ENCODE measurements at regions not wholly inside any gene's neighbourhood (a gene's known extent, or its start where the extent isn't known, plus 50 kb on each side); places are given as distances from the start of the nearest gene placed in this dataset.

GRCh38 chr4:114318309-114318708 is 280.3 kb upstream of the UGT8 start:
- Histone ChIP-seq H3K27ac (no peak overlapping the region), H3K36me3 (replicated peaks) (no peaks in the 10 kb centered on the region), H3K27me3 (replicated peaks) (no peaks in the 10 kb centered on the region), H3K4me3 (ENCODE audit: low read depth, low read length) (no peak overlapping the region)
- no peak for DNase-seq
- TF ChIP-seq CTCF (IDR thresholded peaks at IDR 0.05; ENCODE audit: low read depth, low read length, missing control alignments) = no peak
- in situ Hi-C loops (cut with HindIII; ENCODE audit: low pct_ligation_motif_present, low sequenced_read_pairs) = no loop called here

DNA sequence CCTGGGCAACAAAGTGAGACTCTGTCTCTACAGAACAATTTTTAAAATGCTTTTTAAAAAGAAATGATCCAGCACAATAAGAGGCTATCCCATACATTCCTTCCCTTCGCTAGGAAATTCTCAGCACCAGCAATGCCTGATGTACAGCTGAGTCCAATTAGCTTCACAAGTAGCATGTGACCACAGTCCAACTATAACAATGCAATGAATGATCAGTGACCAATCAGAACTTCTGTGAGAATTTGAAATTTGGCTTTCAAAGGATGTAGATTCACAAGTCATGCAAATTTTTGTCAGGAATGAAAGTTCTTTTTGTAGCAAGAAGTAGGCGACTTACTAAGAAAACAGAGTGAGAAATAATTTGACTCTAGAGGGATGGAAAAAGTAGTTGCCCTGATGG is 278.5 kb upstream of the UGT8 start:
- TF ChIP-seq CTCF (IDR thresholded peaks at IDR 0.05; ENCODE audit: low read depth, low read length, missing control alignments) = no peak
- in situ Hi-C loops (cut with HindIII; ENCODE audit: low pct_ligation_motif_present, low sequenced_read_pairs) = no loop called here
- Histone ChIP-seq H3K27me3 (replicated peaks) (no peaks in the 10 kb centered on the region), H3K4me3 (ENCODE audit: low read depth, low read length) (no peak overlapping the region), H3K36me3 (replicated peaks) (no peaks in the 10 kb centered on the region), H3K27ac (no peak overlapping the region)
- DNase-seq = no peak

GRCh38 chr4:114321366-114321765 is 277.2 kb upstream of the UGT8 start:
- Histone ChIP-seq H3K27me3 (replicated peaks) (no peaks in the 10 kb centered on the region), H3K4me3 (ENCODE audit: low read depth, low read length) (no peak overlapping the region), H3K27ac (no peak overlapping the region), H3K36me3 (replicated peaks) (no peaks in the 10 kb centered on the region)
- in situ Hi-C loops (cut with HindIII; ENCODE audit: low pct_ligation_motif_present, low sequenced_read_pairs) = no loop called here
- no peak for DNase-seq
- no peak for TF ChIP-seq CTCF (IDR thresholded peaks at IDR 0.05; ENCODE audit: low read depth, low read length, missing control alignments)

GRCh38 chr4:114323841-114324240 is 274.8 kb upstream of the UGT8 start:
- in situ Hi-C loops (cut with HindIII; ENCODE audit: low pct_ligation_motif_present, low sequenced_read_pairs) = no loop called here
- DNase-seq = no peak
- Histone ChIP-seq H3K27ac (no peak overlapping the region), H3K4me3 (ENCODE audit: low read depth, low read length) (no peak overlapping the region), H3K36me3 (replicated peaks) (no peaks in the 10 kb centered on the region), H3K27me3 (replicated peaks) (no peaks in the 10 kb centered on the region)
- no peak for TF ChIP-seq CTCF (IDR thresholded peaks at IDR 0.05; ENCODE audit: low read depth, low read length, missing control alignments)

- in situ Hi-C loops (cut with HindIII; ENCODE audit: low pct_ligation_motif_present, low sequenced_read_pairs) = no loop called here
Measured at GRCh38 chr4:114326358-114326757, 272.2 kb upstream of the UGT8 start.

More at GRCh38 chr4:114326358-114326757, 272.2 kb upstream of the UGT8 start:
- Histone ChIP-seq H3K4me3 (ENCODE audit: low read depth, low read length) (no peak overlapping the region), H3K36me3 (replicated peaks) (no peaks in the 10 kb centered on the region), H3K27me3 (replicated peaks) (no peaks in the 10 kb centered on the region), H3K27ac (no peak overlapping the region)
- TF ChIP-seq CTCF (IDR thresholded peaks at IDR 0.05; ENCODE audit: low read depth, low read length, missing control alignments) = no peak
- no peak for DNase-seq
